Endothelial cell (in vitro differentiated cells): ENCODE measurements at regions not wholly inside any gene's neighbourhood (a gene's known extent, or its start where the extent isn't known, plus 50 kb on each side); places are given as distances from the start of the nearest gene placed in this dataset.
"Not testable (repeated sequence)": the region's sequence is repeated elsewhere in the genome, so short reads cannot be mapped to it uniquely, and the experiment has no call there.

ENCODE experiments used
- DNase-seq: peaks from one replicate; pipeline ENCODE4 v3.0.0; 2021; ENCODE audit warnings: low spot score
- H3K27ac Mint-ChIP-seq: one replicate; pipeline ENCODE4 v1.8.0; 2021; ENCODE audit warnings: mixed read lengths, inconsistent platforms; ENCODE audit not compliant: unreplicated experiment
- H3K27me3 Mint-ChIP-seq: one replicate; pipeline ENCODE4 v1.8.0; 2021; ENCODE audit warnings: mild to moderate bottlenecking, moderate library complexity, mixed read lengths, inconsistent platforms; ENCODE audit not compliant: unreplicated experiment
- H3K36me3 Mint-ChIP-seq: one replicate; pipeline ENCODE4 v1.8.0; 2021; ENCODE audit warnings: mild to moderate bottlenecking, low read depth, mixed read lengths, inconsistent platforms; ENCODE audit not compliant: unreplicated experiment
- H3K4me1 Mint-ChIP-seq: one replicate; pipeline ENCODE4 v1.8.0; 2021; ENCODE audit warnings: mild to moderate bottlenecking, mixed read lengths, inconsistent platforms; ENCODE audit not compliant: unreplicated experiment
- H3K4me3 Mint-ChIP-seq: one replicate; pipeline ENCODE4 v1.8.0; 2021; ENCODE audit warnings: mild to moderate bottlenecking, mixed read lengths, inconsistent platforms; ENCODE audit not compliant: unreplicated experiment
- H3K9me3 Mint-ChIP-seq: one replicate; pipeline ENCODE4 v1.8.0; 2021; ENCODE audit warnings: mixed read lengths, inconsistent platforms; ENCODE audit not compliant: unreplicated experiment
- CTCF ChIP-seq: fragments of 200-600 bp; sonication (generic); IDR thresholded peaks from one replicate; pipeline ENCODE4 v1.5.0; 2021; ENCODE audit warnings: antibody characterized with exemption; ENCODE audit not compliant: unreplicated experiment

GRCh38 chr5:33136785-33137184, 304.0 kb upstream of the TARS1 start:
- H3K27me3 Mint-ChIP-seq: no peaks in the 10 kb centered on the region
- peaks cover 15% of the 10 kb centered on the region for H3K9me3 Mint-ChIP-seq
- DNase-seq: no peak
- TF ChIP-seq CTCF: no peak
- no peak overlapping the region for H3K27ac Mint-ChIP-seq
- H3K36me3 Mint-ChIP-seq: peaks cover 10% of the 10 kb centered on the region
- no peaks in the 10 kb centered on the region for H3K4me1 Mint-ChIP-seq
- H3K4me3 Mint-ChIP-seq: no peak overlapping the region

- H3K4me3 Mint-ChIP-seq, H3K27ac Mint-ChIP-seq, H3K36me3 Mint-ChIP-seq, H3K27me3 Mint-ChIP-seq, DNase-seq, H3K4me1 Mint-ChIP-seq: not testable (repeated sequence)
- H3K9me3 Mint-ChIP-seq: peaks cover 15% of the 10 kb centered on the region
These were observed 302.6 kb upstream of the TARS1 start for GRCh38 chr5:33138145-33138544.

DNA sequence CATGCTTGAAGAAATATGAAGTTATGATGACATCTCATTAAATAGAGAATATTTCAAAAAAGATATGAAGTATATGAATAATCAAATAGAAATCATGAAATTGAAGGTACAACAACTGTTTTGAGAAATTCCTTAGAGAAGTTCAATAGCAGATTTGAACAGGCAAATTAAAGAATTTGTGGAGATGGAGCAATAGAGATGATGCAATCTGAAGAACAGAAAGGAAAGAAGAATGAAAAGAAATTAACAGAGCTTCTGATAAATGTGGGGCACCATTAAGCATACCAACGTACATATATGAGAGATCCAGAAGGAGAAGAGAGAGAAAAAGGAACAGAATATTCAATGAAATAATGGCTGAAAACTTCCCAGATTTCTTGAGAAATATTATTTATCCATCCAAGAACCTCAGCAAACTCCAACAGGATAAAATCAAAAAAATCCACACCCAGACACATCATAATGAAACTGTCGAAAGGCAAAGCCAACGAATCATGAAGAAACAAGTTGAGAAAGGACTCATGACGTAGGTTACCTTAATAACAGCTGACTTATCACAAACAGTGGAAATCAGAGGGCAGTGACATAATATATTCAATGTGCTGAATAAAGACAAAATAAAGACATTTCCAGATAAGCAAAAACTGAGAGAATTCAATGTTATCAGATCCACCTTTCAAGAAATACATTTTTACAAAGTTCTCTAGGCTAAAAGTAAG, 297.2 kb upstream of the TARS1 start:
- Mint-ChIP-seq H3K4me3 (no peak overlapping the region), H3K27ac (no peak overlapping the region), H3K4me1 (no peaks in the 10 kb centered on the region), H3K9me3 (peaks cover 6% of the 10 kb centered on the region), H3K27me3 (peaks cover 1% of the 10 kb centered on the region), H3K36me3 (no peaks in the 10 kb centered on the region)
- TF ChIP-seq CTCF: no peak
- DNase-seq: no peak

DNA sequence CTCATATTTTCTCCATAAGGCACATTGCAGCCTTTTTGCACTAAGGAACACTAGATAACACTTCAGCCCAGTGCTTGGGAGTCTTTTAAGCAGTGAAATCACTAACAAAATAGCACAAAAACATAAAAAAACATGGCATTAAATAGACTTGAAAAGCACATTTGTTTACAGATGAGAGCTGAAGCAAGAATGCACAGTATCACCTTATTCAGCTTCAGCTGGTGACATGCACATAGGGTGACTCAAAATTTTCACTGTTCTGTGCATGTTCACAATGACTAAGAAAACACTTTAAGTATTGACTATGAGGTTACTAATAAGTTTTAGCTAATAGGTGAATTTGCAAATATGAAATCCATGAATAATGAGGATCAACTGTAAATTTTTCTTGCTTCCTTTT, 293.9 kb upstream of the TARS1 start:
- Mint-ChIP-seq H3K27ac (no peak overlapping the region), H3K4me3 (no peak overlapping the region), H3K4me1 (no peaks in the 10 kb centered on the region), H3K36me3 (no peaks in the 10 kb centered on the region), H3K27me3 (peaks cover 1% of the 10 kb centered on the region), H3K9me3 (no peaks in the 10 kb centered on the region)
- no peak for TF ChIP-seq CTCF
- no peak for DNase-seq

GRCh38 chr5:33148076-33148513, 292.7 kb upstream of the TARS1 start:
- H3K4me3 Mint-ChIP-seq: no peak overlapping the region
- peaks cover 1% of the 10 kb centered on the region for H3K27me3 Mint-ChIP-seq
- TF ChIP-seq CTCF: no peak
- H3K27ac Mint-ChIP-seq: no peak overlapping the region
- no peak for DNase-seq
- H3K36me3 Mint-ChIP-seq: no peaks in the 10 kb centered on the region
- H3K9me3 Mint-ChIP-seq: no peaks in the 10 kb centered on the region
- H3K4me1 Mint-ChIP-seq: no peaks in the 10 kb centered on the region
